ENCODE measurements at regions not wholly inside any gene's neighbourhood (a gene's known extent, or its start where the extent isn't known, plus 50 kb on each side); places are given as distances from the start of the nearest gene placed in this dataset.
A peak's percentile ranks its signal among the peaks of the same experiment; 100 is the strongest.
"Not testable (repeated sequence)": the region's sequence is repeated elsewhere in the genome, so short reads cannot be mapped to it uniquely, and the experiment has no call there.

DNA sequence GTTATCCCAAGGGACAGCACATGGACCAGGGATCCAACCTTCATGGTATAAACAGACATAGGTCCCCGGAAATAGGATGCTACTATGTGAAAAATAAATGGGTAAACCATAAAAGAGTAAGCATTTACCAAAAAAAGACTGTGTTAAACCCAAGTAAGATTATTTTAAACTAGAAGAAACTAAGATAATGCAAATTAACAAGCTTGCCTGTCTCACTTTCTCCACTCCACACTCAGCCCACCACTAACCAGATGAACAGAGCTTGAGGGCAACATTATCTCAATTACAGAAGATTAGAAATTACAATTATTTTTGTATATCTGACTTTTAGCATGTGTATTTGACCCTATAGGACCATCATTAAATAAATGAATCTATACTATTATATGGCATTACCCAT is 117.2 kb upstream of the CAV2 start:
- DNase-seq: no peak

DNA sequence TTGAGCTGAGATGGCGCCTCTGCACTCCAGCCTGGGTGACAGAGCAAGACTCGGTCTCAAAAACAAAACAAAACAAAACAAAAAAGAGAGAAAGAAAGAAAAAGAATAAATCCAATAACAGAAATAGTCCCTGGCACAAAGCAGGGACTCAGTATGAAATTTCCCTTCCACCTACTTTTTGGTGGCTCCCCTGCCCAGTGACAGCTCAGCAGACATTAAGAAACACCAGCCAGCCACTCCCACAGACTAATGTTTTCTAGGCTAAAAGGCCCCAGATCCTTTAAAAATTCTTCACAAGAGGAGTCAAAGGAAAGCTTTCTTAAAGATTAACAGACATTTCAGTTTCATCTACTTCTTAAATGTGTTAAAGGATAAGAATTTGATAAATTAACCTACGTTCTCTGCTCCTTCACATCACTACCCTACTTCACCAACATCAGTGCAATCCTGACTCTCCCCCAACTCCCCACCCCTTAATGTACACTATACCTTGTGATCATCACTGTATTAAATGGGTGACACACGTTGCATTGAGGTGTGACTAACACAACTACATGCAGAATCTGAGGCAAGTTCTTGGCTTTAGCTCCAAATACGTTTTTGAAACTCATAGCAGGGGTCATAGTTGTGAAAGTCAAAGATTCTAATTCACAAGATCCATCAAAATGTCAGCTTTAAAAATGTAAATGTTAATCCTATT is 114.5 kb upstream of the CAV2 start:
- no peak for DNase-seq

DNA sequence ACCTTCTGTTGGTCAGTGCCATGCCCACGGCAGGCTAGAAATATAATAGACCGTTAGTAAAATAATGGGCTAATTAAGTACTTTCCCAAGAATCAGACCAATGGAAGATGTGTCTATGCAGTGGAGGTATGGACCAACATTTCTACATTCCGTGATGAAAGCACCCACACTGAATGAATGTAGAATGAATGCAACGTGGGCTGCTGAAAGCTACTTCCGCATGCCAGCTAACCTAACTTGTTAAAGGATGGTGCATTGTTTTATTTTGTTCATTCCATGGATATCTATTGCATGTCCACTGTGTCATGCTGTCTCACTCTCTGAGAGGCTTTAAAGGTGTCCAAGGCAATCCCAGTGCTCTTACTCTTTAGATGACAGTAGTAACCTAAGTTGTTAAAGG is 112.9 kb upstream of the CAV2 start:
- DNase-seq: no peak

DNA sequence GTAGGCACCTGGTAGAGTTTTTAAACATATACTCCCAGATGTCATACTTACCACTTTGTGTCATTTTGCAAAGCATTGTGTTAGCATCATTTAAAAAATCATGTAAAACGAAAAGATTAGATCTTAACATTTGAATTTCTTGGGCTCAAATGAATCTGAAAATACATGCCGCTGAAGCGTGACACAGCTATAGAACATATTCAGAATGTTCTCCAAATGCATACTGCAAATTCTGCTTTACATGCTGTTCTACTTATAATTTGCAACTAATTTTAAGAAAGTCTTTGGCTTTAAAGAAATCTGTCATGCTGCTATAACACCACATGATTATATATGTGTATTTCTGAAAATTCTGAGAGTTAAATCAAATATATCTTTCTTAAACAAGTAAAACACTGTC is 109.2 kb upstream of the CAV2 start:
- no peak for DNase-seq

DNA sequence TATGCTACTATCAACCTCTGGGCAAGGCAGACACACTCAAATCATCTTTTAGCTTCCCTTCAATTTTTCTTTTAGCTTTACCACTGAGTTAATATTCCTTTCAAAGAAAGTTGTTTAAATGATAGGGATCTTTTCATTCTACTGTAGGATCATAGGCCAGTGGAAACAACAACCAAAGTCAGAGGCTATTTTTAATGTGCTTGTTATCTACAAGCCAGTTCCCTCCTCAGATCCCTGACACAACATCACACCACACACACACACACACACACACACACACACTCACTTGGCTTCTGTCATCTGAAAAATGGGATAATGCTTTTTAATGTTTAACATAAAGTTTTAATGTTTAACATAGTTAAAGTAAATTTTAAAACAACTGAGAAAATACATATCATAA is 106.7 kb upstream of the CAV2 start:
- DNase-seq: no peak

DNA sequence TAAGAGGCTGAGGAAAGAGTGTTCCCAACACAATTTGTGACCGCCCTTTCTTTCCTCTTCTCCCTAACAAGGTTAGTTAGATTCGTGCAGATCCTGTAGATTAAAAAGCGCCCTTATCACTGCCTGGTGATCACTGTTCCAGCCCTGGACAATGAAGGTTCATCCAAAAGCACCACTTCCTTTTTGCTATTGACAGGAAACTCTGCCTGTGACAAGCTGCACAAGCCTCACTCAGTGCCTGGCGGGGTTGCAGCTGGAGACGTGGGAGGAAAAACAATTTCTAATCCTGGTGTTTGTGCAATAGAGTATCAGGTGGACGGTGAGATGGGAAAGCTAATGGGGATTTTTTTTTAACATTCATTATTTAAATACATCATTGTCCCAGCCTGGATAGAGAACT is 105.9 kb upstream of the CAV2 start:
- DNase-seq: no peak

DNA sequence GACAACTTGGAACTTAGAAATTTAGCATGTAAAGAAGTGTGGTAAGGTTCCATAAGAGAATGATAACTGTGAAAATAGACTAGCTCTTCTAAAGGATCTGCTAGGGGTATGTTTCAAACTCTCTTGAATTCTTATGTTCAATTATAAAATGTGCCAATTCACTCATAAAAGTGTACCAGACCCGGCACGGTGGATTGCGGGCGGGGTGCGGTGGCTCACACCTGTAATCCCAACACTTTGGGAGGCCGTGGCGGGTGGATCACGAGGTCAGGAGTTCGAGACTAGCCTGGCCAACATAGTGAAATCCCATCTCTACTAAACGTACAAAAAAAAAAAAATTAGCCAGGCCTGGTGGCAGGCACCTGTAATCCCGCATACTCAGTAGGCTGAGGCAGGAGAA is 105.4 kb upstream of the CAV2 start:
- DNase-seq: no peak

DNA sequence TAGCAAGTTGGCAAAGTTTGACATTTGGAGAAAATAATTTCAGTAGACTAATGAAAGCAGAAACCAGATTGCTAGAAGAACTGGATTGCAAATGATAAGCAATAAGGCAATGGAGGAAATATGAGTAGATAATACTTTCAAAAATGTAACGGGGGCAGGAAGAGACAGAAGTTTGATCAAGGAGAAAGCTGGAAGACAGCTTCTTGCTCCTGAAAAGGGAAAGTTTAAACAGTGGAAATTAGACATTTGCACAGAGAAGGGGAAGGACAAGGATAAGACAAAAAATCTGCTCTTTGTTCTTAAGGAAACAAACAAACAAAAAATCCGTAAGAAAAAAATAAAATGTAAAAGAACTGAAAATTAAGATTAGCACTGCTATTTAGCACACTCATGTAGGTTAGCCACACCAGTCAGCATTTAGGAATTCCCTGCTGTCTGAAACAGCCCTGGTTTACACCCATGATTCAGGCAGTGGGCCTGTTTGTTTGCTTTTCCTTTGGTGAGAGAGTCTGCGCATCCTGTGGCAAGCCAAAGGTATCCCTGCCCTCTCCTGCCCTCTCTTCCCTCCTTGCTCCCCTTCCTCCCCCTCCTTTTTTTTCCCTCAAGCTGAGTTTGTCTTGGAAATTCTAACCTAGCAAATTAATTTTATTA is 104.3 kb upstream of the CAV2 start:
- DNase-seq: no peak

DNA sequence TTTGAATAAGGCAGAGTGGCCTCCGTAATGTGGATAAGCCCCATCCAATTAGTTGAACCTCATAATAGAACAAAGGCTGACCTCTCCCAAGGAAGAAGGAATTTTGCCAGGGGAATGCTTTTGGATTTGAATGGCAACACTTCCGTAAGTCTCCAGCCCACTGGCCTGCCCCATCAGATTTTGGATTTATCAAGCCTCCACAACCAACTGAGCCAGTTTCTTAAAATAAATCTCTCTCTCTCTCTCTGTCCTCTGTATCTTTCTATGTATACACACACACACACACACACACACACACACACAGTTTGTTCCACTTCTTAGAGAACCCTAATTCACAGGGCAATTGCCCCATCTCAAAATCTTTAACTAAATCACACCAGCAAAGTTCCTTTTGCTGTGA is 100.9 kb upstream of the CAV2 start:
- no peak for DNase-seq

DNA sequence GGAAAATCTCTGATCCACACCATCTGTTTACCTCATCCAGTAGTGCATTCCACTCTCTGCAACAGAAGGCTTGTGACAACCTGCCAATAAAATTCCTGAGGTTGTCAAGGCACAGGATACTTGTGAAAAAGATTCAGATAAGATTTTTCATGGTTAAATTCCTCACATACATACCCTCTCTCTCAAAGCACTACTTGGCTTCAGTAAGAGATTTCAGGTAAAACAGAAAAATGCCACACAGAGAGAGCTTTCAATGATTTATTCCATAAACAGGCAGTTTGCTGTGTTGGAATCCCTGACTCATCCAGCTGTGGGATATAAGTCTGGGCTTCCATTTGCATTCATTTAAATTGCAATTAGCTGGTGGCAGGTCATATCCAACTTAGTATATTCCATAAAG is 99.7 kb upstream of the CAV2 start:
- DNase-seq: no peak

DNA sequence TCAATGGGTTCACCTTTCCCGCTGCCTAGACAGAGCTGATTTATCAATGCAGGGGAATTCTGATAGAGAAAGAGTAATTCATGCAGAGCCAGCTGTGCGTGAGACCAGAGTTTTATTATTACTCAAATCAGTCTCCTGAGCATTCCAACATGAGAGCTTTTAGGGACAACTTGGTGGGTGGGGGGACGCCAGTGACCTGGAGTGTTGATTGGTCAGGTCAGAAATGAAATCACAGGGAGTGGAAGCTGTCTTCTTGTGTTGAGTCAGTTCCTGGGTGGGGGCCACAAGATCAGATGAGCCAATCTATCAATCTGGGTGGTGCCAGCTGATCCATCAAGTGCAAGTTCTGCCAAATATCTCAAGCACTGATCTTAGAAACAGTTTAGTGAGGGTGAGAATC is 99.0 kb upstream of the CAV2 start:
- no peak for DNase-seq

DNA sequence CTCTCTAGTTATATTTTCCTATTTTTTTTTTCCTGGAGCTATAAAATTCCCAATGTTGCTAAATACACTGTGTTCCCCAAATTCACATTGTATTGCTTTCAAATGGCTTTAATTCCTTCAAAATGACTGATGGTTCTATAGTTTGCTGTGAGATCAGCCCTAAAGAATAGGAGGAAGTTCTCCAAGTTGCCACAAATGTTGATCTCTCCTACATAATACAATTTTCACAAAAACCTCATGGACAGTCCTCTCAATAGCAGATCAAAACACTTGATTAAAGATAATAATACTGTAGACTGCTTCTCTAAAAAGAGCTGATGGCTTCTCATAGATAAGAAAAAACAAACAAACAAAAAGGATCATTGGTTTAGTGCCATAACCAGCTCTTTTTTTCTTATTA is 97.8 kb upstream of the CAV2 start:
- no peak for DNase-seq

DNA sequence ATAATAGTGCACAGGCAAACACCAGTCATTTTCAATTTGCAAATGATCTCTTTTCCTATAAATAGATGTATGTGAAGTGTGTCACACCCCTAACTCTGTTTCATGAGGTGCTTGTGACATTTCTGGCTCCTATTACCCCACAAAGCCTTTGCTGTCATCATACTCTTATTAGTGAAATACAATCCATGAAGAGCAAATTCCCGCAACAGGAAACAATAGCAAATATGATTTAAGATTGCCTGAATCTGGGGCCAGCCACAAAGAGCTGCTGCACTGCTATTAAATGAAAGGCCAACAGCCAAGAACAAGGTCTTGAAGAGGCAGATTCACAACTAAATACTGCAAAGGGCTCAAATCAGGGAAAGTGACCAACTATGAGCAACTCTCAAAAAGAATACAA is 96.3 kb upstream of the CAV2 start:
- DNase-seq: no peak

DNA sequence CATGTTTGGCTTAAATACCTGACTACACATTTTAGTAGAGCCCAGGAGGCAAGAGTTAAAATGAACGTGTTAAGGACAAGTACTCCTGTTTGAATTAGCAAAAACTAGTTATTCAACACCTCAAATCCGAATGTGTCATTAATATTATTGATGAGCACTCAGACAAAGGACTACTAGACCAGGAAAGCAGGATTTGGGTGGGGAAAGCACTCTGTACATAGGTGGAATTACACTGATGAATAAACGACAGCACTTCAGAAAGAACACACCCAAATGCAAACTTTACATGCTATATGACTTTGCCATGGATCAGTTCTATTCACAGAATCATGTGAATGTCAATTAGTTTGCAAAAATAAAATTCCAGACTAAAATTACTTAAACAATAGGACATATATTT is 95.1 kb upstream of the CAV2 start:
- DNase-seq: no peak

DNA sequence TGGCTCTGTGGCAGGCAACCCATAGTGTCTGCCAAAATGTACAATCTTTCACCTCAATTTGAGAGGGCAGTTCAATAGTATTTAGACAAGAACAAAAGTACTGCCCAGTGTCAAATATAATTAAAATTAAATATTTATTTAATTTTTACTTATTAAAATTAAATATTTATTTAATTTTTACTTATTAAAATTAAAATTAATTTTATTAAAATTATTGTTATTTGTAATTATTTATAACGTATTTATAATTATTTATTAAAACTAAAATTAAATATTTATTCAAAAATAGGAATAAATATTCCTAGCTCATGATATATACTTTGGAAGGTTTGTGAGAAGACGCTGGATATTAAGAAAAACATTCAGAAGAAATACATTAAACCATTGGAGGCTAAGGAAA is 93.7 kb upstream of the CAV2 start:
- DNase-seq: no peak

DNA sequence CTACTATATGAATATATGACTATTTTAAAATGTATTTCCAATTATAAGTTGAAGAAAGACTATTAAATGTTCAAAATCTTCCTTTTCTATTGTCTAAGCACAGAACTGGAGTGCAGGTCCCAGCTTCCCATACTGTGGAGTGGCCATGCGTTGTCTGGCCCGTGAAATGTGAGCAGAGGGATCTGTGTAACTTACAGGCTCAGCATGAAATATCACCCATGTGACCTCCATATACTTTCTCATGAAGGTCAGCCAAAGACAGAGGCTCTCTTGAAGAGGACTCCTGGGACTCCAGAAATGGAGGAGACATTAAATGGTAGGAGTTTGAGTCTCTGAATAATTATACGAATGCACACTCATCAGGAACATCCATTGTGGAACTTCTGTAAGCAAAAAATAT is 92.4 kb upstream of the CAV2 start:
- DNase-seq: no peak

DNA sequence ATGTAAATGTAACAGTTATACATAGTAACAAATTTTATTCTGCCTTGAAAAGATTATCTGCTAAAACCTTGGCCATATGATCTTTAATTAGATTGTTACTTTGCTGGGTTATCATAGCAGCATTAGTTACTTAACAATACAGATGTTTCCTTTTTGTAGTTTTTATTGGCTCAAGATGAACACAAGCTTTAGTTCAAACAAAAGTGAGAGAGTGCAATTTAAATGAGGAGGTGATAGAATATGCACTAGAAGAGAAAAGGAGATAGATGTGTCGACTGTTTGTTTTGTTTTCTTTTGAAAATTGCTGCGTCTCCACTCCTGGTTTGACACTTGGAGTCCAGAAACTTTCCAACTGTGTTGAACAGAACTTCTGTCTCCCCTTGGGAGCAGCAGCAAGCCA is 91.4 kb upstream of the CAV2 start:
- no peak for DNase-seq

DNA sequence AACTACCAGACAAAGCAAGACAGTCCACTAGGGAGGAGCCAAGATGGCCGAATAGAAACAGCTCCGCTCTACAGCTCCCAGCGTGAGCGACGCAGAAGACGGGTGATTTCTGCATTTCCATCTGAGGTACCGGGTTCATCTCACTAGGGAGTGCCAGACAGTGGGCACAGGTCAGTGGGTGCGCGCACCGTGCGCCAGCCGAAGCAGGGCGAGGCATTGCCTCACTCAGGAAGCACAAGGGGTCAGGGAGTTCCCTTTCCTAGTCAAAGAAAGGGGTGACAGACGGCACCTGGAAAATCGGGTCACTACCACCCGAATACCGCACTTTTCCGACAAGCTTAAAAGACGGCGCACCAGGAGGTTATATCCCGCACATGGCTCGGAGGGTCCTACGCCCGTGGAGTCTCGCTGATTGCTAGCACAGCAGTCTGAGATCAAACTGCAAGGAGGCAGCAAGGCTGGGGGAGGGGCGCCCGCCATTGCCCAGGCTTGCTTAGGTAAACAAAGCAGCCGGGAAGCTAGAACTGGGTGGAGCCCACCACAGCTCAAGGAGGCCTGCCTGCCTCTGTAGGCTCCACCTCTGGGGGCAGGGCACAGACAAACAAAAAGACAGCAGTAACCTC is 90.6 kb upstream of the CAV2 start:
- DNase-seq: not testable (repeated sequence)

DNA sequence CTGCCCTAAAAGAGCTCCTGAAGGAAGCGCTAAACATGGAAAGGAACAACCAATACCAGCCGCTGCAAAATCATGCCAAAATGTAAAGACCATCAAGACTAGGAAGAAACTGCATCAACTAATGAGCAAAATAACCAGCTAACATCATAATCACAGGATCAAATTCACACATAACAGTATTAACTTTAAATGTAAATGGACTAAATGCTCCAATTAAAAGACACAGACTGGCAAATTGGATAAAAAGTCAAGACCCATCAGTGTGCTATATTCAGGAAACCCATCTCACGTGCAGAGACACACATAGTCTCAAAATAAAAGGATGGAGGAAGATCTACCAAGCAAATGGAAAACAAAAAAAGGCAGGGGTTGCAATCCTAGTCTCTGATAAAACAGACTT is 88.8 kb upstream of the CAV2 start:
- not testable (repeated sequence) for DNase-seq

DNA sequence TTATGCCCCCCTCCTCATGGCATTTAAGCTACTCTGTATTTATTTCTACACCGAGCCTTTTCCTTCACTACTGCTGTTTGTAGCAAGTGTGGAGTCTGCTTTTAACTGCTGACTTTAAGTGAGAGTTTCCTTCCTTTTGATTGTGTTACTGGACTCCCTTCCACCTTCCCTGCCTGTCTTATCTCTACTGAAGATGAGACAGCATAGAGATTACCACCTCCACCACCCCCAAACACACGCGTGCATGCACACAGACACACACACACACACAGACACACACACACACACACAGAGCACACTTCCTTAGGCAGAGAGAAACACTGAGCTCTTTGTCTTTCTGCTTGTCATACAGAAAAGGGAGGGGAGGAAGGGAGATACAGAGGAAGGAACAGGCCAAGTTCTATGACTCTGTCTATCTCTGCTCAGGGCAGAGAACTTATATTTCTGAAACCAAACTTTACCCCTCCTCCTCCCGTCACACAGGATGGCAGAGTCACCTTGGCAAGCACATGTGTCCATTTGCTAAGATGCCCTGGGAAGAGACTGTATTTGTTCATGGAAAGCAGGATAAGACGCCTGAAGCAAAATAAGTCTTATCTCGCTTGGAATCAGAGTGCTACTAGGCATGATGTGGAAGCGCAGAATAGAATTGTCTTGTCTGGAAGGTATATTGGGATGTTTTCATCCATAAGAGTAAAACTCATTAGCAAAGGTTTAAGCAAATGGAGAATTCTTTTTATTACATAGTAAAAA is 81.8 kb upstream of the CAV2 start:
- DNase-seq: peak in 1 of 14 donors; percentile 11

DNA sequence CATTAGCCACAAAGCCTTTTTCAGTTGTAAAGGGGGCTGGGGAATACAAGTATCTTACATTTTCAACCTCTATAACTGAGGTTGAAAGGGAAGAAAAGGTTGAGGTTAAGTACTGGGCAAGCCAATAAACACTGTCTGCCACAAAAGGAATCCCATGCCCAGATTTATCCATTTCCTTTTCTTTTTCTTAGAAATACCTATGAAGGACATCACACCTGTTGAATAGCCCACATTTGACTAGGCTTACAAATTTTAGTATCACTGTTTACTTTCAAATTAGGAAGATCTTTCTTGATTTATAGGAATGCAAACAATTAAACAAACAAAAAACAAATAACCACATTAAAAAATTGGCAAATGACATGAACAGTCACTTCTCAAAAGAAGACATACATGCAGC is 81.0 kb upstream of the CAV2 start:
- DNase-seq: no peak

DNA sequence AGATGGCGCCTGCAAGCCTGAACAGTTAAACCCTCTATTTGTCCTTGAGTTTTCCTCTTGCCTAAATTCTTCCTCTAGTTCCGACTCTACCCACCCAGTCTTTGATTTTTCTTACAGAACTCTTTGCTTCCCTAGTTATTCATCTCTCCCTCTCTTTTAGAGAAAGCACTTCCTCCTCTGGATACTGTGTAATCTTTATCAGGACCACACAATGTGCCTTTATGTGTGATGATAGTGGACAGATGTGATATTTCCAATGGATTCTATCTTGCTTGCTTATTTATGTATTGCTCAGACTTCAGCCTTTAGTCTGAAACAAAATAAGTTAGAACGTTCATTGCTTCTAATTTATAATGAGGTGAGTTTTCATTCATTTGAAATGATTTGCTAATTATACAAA is 79.5 kb upstream of the CAV2 start:
- no peak for DNase-seq

DNA sequence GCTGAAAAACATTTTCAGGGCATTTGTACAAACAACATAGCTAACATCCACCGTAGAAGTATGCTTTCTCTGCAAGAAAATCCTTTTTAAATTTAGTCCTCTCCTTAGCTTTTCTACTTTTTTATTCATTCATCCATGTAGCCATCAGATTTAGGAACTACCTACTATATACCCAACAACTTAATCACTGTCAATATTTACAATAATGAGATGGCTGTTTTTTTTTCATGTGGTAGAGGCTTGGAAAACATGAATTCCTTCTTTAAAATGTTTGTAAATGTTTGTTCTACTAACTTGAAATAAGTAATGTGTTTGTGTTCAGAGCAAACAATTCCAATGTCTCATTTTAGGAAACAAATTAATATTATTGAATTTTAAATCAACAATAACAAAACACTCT is 78.2 kb upstream of the CAV2 start:
- no peak for DNase-seq

DNA sequence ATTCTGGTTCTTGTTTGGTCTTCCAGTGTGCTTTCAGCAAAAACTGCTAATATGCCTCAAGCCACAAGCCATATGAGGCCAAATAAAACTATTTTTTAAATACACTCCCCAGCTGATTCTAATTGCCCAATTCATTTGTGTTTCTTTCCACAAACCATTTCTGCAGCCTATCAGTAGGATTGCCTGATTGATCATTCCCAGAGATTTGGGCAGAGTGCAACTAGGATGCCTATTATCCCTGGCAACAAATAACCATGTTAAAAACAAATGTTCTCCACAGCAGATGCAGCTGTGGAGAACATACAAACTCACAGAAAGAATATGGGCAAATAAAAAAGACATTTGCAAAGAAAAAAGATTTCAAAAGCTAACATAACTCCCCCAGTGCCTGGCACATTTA is 76.9 kb upstream of the CAV2 start:
- DNase-seq: no peak
